ENCODE measurements at regions not wholly inside any gene's neighbourhood (a gene's known extent, or its start where the extent isn't known, plus 50 kb on each side); places are given as distances from the start of the nearest gene placed in this dataset.

GRCh38 chr4:14308229-14308651, 680.7 kb upstream of the BOD1L1 start:
- H3K4me3 Mint-ChIP-seq (ENCODE audit: unreplicated experiment) = no peak overlapping the region
- no peak overlapping the region for H3K27ac Mint-ChIP-seq (ENCODE audit: unreplicated experiment)
- no peak for DNase-seq (ENCODE audit: low spot score)
- peaks cover 4% of the 10 kb centered on the region for H3K4me1 Mint-ChIP-seq (ENCODE audit: unreplicated experiment)
- H3K36me3 Mint-ChIP-seq (ENCODE audit: low read depth, unreplicated experiment) = no peaks in the 10 kb centered on the region
- no peaks in the 10 kb centered on the region for H3K27me3 Mint-ChIP-seq (ENCODE audit: unreplicated experiment)
- TF ChIP-seq, protein P1, sequence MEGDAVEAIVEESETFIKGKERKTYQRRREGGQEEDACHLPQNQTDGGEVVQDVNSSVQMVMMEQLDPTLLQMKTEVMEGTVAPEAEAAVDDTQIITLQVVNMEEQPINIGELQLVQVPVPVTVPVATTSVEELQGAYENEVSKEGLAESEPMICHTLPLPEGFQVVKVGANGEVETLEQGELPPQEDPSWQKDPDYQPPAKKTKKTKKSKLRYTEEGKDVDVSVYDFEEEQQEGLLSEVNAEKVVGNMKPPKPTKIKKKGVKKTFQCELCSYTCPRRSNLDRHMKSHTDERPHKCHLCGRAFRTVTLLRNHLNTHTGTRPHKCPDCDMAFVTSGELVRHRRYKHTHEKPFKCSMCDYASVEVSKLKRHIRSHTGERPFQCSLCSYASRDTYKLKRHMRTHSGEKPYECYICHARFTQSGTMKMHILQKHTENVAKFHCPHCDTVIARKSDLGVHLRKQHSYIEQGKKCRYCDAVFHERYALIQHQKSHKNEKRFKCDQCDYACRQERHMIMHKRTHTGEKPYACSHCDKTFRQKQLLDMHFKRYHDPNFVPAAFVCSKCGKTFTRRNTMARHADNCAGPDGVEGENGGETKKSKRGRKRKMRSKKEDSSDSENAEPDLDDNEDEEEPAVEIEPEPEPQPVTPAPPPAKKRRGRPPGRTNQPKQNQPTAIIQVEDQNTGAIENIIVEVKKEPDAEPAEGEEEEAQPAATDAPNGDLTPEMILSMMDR (IDR thresholded peaks at IDR 0.05; ENCODE audit: unreplicated experiment) = no peak
- no peaks in the 10 kb centered on the region for H3K9me3 Mint-ChIP-seq (ENCODE audit: unreplicated experiment)

GRCh38 chr4:14309431-14309830, 681.9 kb upstream of the BOD1L1 start:
- no peaks in the 10 kb centered on the region for H3K36me3 Mint-ChIP-seq (ENCODE audit: low read depth, unreplicated experiment)
- H3K9me3 Mint-ChIP-seq (ENCODE audit: unreplicated experiment) = no peaks in the 10 kb centered on the region
- no peak overlapping the region for H3K4me3 Mint-ChIP-seq (ENCODE audit: unreplicated experiment)
- no peak overlapping the region for H3K27ac Mint-ChIP-seq (ENCODE audit: unreplicated experiment)
- H3K4me1 Mint-ChIP-seq (ENCODE audit: unreplicated experiment) = peaks cover 4% of the 10 kb centered on the region
- DNase-seq (ENCODE audit: low spot score) = no peak
- TF ChIP-seq, protein P1 (IDR thresholded peaks at IDR 0.05; ENCODE audit: unreplicated experiment) = no peak
- no peaks in the 10 kb centered on the region for H3K27me3 Mint-ChIP-seq (ENCODE audit: unreplicated experiment)

DNA sequence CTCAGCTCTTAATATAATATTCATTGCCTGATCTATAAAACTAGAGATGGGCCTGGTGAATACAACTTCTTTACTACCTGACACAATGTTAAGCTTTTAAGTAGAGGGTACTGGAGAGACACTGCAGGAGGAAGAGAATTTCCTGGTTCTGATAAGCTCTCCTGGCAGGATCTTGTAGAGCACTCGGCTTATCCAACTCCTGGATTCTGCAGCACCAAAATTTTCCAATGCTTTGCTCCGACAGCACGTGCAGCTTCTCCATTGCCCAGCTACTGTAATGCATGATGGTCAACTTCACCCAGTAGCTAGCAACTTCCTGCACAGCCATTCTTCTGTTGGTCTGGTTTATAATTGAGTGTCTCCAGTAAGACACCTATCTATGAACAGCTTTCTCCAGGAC, 686.2 kb upstream of the BOD1L1 start:
- TF ChIP-seq, protein P1 (IDR thresholded peaks at IDR 0.05; ENCODE audit: unreplicated experiment) = no peak
- H3K27ac Mint-ChIP-seq (ENCODE audit: unreplicated experiment) = no peak overlapping the region
- no peaks in the 10 kb centered on the region for H3K36me3 Mint-ChIP-seq (ENCODE audit: low read depth, unreplicated experiment)
- H3K9me3 Mint-ChIP-seq (ENCODE audit: unreplicated experiment) = no peaks in the 10 kb centered on the region
- no peaks in the 10 kb centered on the region for H3K27me3 Mint-ChIP-seq (ENCODE audit: unreplicated experiment)
- no peak overlapping the region for H3K4me3 Mint-ChIP-seq (ENCODE audit: unreplicated experiment)
- H3K4me1 Mint-ChIP-seq (ENCODE audit: unreplicated experiment) = no peaks in the 10 kb centered on the region
- DNase-seq (ENCODE audit: low spot score) = no peak

DNA sequence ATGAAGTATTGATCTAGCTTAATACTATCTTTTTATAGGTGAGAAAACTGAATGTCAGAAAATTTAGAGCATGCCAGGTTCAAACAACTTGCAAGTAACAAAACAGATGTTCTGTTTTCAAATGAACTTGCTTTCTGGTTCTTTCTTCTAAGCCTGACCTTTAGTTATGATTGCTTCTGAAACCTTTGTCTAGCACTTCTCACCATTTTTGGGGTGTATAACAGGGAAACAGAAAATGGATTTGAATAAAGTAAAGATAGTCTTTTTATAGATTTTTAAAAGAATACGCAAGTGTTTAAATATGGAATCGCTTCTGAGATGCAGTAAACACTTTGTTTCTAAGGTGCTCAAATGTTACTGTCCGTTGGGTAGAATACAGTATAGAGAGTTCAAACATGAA, 687.2 kb upstream of the CPEB2 start:
- Mint-ChIP-seq H3K27me3 (ENCODE audit: unreplicated experiment) (no peaks in the 10 kb centered on the region), H3K9me3 (ENCODE audit: unreplicated experiment) (no peaks in the 10 kb centered on the region), H3K4me3 (ENCODE audit: unreplicated experiment) (no peak overlapping the region), H3K4me1 (ENCODE audit: unreplicated experiment) (no peaks in the 10 kb centered on the region), H3K27ac (ENCODE audit: unreplicated experiment) (no peak overlapping the region), H3K36me3 (ENCODE audit: low read depth, unreplicated experiment) (no peaks in the 10 kb centered on the region)
- no peak for DNase-seq (ENCODE audit: low spot score)
- TF ChIP-seq, protein P1 (IDR thresholded peaks at IDR 0.05; ENCODE audit: unreplicated experiment) = no peak

DNA sequence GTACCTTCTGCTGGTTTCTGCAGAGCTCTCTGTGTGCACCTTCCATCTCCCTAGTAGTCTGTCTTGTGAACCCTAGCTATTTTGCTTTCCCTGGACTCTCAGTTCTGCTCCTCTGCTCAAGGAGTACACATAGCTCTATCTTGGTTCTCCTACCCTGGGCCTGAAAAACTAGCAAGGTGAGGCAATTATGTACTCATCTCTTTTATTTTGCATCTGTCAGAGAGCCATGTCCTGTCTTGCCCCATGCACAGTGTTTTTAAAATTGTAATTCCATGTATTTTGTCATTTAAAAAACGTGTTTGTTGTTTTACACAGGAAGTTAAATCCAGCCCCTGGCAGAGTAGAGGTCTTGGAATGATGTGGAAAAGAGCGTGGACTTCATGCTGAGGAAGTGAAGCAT, 684.9 kb upstream of the CPEB2 start:
- no peak for DNase-seq (ENCODE audit: low spot score)
- H3K36me3 Mint-ChIP-seq (ENCODE audit: low read depth, unreplicated experiment) = no peaks in the 10 kb centered on the region
- no peak overlapping the region for H3K27ac Mint-ChIP-seq (ENCODE audit: unreplicated experiment)
- H3K4me3 Mint-ChIP-seq (ENCODE audit: unreplicated experiment) = no peak overlapping the region
- H3K27me3 Mint-ChIP-seq (ENCODE audit: unreplicated experiment) = no peaks in the 10 kb centered on the region
- H3K4me1 Mint-ChIP-seq (ENCODE audit: unreplicated experiment) = peaks cover 3% of the 10 kb centered on the region
- TF ChIP-seq, protein P1 (IDR thresholded peaks at IDR 0.05; ENCODE audit: unreplicated experiment) = no peak
- no peaks in the 10 kb centered on the region for H3K9me3 Mint-ChIP-seq (ENCODE audit: unreplicated experiment)
